ENCODE measurements at regions not wholly inside any gene's neighbourhood (a gene's known extent, or its start where the extent isn't known, plus 50 kb on each side); places are given as distances from the start of the nearest gene placed in this dataset.

DNA sequence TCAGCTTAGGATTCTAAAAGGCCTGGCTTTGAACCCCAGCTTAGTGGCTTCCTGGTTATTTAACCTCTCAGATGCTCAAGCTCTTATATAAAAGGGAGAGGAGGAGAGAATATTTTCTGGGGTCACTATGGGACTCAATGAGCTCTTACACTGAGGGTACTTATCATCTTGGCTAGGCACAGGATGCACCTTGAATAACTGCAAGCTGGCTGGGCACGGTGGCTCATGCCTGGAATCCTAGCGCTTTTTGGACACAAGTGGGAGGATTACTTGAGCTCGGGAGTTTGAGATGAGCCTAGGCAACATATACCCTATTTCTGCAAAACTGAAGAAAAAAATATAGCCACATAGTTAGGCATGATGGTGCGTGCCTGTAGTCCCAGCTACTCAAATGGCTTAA, 665.3 kb upstream of the RBFOX1 start:
- DNase-seq (ENCODE audit: low read depth, low spot score), result no peak
- H3K4me3 ChIP-seq (ENCODE audit: low read length), result no peak overlapping the region

DNA sequence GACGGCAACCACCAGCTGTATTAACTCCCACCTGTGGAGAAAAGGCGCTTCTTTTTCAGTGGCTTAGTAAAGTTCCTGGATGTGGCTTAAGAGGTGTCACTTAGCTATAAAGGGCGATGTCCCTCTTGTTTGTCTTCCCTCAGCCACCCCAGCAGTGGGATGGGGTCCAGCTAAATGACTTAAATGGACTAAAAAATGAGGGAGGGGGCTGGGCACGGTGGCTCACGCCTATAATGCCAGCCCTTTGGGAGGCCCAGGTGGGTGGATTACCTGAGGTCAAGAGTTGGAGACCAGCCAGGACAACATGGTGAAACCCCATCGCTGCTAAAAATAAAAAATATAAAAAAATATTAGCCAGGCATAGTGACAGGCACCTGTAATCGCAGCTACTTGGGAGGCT, 667.5 kb upstream of the RBFOX1 start:
- no peak for DNase-seq (ENCODE audit: low read depth, low spot score)
- H3K4me3 ChIP-seq (ENCODE audit: low read length), result no peak overlapping the region

DNA sequence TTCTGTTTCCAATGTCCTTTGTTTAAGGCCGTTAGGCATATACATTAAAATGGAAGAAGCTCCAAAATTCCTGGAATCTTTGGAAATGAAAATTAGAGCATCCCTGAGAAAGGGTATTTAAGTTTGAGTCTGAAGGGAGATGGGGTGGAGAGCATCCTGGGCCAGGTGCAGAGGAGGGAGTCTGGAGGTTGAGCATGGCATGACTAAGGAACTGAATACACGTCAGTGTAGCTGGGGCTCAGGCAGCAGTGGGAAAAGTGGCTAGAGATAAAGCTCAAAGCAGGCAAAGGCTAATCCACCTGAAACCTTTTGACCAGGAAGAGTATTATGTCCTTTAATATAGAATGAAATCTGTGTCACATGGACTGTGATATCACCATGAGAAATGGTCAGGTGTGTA, 669.0 kb upstream of the RBFOX1 start:
- no peak for DNase-seq (ENCODE audit: low read depth, low spot score)
- no peak overlapping the region for H3K4me3 ChIP-seq (ENCODE audit: low read length)

DNA sequence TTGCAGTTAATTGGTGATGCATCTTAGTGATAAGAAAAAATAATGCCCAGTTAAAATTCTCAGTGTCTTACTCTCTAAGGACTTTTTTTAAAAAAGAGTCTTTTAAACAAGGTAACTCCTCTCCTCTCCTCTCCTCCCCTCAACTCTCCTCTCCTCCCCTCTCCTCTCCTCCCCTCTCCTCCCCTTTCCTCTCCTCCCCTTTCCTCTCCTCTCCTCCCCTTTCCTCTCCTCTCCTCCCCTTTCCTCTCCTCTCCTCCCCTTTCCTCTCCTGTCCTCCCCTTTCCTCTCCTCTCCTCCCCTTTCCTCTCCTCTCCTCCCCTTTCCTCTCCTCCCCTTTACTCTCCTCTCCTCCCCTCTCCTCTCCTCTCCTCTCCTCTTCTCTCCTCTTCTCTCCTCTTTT, 675.9 kb upstream of the RBFOX1 start:
- DNase-seq (ENCODE audit: low read depth, low spot score), result no peak
- H3K4me3 ChIP-seq (ENCODE audit: low read length), result no peak overlapping the region

DNA sequence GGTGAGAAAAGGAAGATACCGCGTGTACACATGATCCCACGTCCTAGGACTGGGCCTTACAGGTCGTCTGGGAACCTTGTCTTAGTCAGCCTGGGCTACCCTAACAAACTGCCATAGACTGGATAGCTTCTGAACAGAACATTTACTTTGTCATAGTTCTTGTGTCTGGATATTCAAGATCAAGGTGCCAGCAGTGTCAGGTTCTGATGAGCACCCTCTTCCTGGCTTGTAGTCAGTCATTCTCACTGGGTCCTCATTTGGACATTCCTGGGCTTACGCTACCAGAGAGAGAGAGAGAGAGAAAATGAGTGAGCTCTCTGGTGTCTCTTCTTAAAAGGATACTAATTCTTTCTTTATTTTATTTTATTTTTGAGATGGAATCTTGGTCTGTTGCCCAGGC, 685.8 kb upstream of the RBFOX1 start:
- DNase-seq (ENCODE audit: low read depth, low spot score), result no peak
- no peak overlapping the region for H3K4me3 ChIP-seq (ENCODE audit: low read length)

DNA sequence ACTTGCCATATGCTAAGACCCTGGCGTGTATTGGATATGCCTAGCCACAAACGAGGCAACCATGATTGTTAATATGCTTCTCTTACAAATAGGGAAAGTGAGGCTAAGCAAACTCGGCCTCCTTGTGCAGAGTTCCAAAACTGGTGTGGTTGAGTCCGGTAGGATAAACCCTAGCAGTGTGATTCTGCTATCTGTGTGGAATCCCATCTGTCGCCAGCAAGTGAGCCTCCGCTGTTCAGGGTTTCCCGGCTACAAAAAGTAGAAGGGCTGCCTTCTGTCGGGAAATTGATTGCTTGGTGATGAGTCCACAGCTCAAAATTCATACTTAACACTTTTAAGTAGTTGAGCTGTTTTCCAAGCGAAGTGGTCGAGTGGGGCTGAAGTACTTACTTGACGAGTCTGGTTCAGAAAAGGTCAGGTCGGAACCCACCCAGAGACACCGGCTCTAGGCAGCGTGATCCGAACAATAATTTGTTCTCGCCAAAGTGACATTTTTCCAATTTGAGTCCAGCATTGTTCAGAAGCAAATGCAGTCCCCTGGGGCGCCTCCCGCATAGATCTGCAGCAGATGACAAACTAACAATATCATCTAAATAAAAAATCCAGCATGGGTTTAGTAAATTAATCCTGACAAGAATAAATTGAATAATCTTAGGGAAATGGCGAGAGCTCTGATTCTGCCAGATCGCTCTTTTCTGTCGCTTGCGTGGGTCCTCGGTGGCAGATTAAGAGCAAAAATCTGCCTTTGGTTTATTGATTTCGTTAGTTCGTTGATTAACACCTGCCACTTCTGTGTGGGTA, 686.7 kb upstream of the RBFOX1 start:
- H3K4me3 ChIP-seq (ENCODE audit: low read length), result no peak overlapping the region
- DNase-seq (ENCODE audit: low read depth, low spot score), result no peak

DNA sequence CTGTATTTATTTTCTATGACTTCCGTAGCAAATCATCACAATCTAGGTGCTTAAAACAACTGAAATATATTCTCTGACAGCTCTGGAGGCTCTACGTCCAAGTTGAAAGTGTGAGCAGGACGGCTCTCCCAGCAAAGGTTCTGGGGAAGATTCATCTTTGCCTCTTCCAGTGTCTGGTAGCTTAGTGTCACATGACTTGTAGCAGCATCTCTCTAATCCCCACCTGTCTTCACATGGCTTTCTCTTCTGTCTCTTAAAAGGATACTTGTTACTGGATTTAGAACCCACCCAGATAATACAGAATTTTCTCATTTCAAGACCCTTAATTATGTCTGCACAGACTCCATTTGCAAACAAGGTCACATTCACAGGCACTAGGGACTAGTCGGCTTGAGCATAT, 687.7 kb upstream of the RBFOX1 start:
- no peak for DNase-seq (ENCODE audit: low read depth, low spot score)
- no peak overlapping the region for H3K4me3 ChIP-seq (ENCODE audit: low read length)

DNA sequence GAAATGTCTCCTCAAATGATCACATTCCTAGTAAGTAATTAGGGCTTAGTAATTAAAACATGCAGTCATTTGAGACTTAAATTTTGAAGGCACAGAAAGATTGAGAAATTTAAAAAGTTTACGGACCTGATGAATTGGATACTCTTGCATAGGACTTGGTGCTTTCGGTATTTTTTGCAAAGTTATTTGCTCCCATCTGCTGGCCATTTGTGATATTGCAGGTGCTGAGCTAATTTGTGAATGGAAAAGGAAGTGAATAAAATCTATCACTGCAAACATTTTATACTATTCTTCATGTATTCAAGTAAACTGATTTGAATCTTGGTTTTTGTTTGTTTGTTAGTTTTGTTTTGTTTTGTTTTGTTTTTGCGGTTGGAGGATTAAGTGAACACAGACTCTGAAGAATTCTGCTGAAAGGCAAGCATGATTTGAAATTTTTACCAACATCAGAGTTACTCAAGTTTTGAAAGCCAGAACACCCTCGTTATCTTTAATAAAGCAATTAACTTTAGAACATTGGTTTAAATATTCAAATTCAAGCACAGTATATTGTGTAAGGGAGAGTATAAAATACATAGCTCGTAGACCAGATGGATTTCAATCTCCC, 689.5 kb upstream of the RBFOX1 start:
- H3K4me3 ChIP-seq (ENCODE audit: low read length), result no peak overlapping the region
- DNase-seq (ENCODE audit: low read depth, low spot score), result peak; percentile 48

DNA sequence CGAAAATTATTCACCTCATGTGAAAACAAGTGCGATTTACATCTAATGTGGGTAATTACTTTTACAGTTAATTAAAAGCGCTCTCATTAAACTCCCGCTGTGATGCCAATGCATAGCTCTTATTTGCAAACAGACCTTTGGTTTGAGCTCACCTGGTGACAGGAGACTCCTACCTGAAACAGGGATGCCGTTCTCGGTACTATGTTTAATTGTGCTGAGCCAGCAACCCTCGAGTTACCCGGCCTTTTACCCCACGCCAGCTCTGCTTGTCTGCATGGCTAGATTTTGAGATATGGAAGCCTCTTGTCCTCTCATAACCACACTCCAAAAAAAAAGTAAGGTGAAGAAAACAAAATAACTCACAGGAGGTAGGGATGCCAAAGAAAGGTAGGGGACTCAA, 690.4 kb upstream of the RBFOX1 start:
- no peak overlapping the region for H3K4me3 ChIP-seq (ENCODE audit: low read length)
- DNase-seq (ENCODE audit: low read depth, low spot score), result no peak

DNA sequence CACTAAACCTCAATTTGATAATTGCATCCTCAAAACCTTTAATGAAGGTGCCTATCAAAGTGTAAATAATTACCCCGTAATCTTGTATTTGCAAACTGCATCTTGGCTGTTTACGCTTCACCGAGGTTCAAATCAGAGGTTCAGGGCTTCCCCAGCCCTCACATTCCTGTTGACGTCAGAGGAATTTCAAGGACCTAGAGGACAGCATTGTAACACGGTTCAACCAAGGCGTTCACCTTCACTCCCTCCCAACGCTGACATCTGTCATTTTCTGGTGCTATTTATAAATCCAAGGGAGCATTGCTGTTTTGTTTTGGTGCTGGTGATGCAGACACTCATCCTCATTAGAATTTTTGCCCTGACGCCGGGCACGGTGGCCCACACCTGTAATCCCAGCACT, 691.6 kb upstream of the RBFOX1 start:
- DNase-seq (ENCODE audit: low read depth, low spot score), result no peak
- H3K4me3 ChIP-seq (ENCODE audit: low read length), result no peak overlapping the region

DNA sequence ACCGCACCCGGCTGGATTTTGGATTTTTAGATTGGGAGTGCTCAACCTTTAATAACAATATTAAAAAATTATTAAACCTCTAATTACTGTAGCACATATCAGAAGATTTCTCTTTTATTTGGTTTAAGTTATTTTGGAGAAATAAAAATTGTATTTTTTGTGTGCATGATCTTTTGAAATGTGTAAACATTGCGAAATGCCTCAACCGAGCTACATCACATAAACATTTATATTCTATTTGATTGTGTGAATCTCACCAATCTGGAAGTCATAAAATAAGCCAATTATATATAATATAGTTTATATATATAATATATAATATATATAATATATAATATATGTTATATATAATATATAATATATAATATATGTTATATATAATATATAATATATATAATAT, 696.2 kb upstream of the RBFOX1 start:
- H3K4me3 ChIP-seq (ENCODE audit: low read length), result no peak overlapping the region
- DNase-seq (ENCODE audit: low read depth, low spot score), result no peak

DNA sequence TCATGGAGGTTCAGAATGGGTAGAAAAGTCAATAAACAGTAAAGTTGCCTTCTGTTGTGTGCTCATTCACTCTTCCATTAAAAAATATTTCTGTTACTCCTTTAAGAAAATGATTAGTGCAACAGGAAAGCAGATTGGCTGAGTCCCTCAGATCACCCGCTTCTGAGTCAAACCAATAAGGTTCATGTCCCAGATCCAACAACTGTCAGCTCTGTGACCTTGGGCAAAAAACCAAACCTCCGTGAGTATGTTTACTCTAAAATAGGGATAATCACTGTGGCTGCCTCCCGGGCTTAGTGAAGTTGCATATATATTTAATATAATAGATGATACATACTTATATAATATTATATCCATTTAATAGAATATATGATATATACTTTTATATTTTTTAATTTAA, 698.5 kb upstream of the RBFOX1 start:
- H3K4me3 ChIP-seq (ENCODE audit: low read length), result no peak overlapping the region
- no peak for DNase-seq (ENCODE audit: low read depth, low spot score)

DNA sequence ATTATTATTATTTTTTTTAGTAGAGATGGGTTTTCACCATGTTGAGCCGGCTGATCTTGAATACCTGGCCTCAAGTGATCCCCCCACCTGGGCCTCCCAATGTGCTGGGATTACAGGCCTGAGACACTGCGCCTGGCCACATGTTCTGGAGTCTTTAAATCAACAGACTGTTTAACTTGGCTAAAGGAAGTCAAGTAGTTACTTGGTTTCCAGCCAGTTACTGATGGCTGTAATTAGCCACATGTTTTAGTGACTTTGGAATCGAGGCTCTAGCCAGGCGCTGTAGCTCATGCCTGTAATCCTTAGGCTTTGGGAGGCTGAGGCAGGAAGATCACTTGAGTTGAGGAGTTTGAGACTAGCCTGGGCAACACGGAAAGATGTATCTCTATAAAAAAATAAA, 699.2 kb upstream of the RBFOX1 start:
- DNase-seq (ENCODE audit: low read depth, low spot score), result no peak
- no peak overlapping the region for H3K4me3 ChIP-seq (ENCODE audit: low read length)

DNA sequence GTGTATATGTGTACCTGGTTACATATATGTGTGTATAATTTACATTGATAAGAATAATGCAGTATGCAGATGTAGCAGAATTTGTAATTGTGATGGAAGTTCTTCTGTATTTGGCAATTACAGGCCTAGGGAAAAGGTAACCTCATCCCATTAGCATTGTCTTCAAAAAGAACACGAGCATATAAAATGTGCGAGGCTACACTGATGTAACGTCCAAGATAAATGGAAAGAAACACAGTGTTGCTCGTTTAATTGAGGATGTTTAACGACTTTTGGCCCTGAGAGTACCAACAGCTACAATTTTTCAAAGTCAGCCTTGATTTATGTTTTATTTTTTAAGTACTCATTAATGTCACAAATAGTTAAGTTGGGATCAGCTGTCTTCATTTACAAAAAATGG, 703.5 kb upstream of the RBFOX1 start:
- no peak for DNase-seq (ENCODE audit: low read depth, low spot score)
- H3K4me3 ChIP-seq (ENCODE audit: low read length), result no peak overlapping the region

DNA sequence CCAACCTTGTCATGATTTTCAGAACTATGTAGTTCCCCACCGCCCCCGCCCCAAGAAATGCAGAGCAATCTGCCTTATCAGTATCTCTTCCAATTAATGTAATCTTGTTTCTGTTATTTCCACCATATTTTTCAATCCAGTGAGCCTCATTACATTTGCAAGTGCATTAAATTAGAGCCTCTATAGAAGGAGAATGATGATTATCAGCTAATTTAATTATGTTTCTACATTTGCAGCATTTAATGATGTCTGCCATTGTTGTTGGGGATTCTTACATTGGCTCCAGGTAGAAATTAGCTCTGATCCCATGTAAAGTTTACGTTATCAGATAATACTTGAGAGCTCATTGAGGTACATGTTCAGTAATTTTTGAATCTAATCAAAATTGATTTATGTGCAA, 707.0 kb upstream of the RBFOX1 start:
- no peak for DNase-seq (ENCODE audit: low read depth, low spot score)

DNA sequence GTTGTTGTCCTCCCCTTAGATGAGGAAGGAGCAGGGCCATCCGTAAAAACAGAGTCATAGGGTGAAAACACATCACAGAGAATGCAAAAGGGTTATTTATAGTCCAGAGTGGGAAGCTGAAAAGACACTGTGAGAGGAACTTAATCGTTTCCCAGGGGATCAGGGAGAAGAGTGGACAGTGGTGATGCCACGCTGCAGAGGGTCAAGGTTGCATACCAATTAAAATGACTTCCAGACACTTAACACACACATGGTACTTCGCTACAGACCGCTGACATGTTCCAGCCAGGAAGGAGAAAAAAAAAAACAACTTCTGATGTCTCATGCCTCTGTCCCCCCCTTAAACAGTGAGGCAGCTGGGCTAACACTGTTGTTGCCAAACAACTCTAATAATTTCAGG, 713.8 kb upstream of the RBFOX1 start:
- no peak overlapping the region for H3K4me3 ChIP-seq (ENCODE audit: low read length)
- DNase-seq (ENCODE audit: low read depth, low spot score), result no peak

More for the DNA sequence above, 707.0 kb upstream of the RBFOX1 start:
- H3K4me3 ChIP-seq (ENCODE audit: low read length), result no peak overlapping the region

DNA sequence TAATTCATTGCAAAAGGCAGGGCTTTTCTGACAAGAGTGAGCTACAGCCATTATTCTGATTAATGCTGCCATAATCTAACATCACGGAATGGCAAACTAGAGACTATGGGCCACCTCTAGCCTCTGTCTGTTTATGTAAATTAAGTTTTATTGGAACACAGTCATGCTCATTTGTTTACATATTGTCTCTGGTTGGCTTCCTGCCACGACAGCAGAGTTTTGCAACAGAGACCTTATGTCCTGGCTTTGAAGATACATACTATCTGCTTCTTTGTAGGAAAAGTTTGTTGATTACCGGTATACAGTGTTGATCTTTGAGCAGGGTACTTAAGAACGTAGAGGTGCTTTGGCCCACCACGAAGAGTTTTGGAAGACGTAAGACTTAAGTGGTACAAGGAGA, 715.9 kb upstream of the RBFOX1 start:
- no peak overlapping the region for H3K4me3 ChIP-seq (ENCODE audit: low read length)
- no peak for DNase-seq (ENCODE audit: low read depth, low spot score)

DNA sequence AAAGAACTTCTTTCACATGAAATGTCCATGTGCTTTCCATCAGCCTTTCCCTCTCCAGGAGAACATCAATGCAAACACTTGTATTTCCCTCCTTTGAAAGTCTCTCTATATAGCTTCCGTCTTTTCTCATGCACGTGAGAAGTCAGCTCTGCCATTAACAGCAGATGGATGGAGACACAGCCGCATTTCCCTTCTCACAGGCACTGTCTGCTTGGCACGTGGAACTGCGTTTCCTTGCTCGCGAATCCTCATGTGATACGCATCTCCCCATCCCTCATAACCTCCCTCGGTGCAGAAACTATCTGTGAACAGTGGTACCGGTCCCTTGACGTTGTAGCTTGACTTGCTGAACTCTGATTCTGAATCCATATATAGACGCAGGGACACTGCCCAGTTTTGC, 717.0 kb upstream of the RBFOX1 start:
- DNase-seq (ENCODE audit: low read depth, low spot score), result no peak
- no peak overlapping the region for H3K4me3 ChIP-seq (ENCODE audit: low read length)

DNA sequence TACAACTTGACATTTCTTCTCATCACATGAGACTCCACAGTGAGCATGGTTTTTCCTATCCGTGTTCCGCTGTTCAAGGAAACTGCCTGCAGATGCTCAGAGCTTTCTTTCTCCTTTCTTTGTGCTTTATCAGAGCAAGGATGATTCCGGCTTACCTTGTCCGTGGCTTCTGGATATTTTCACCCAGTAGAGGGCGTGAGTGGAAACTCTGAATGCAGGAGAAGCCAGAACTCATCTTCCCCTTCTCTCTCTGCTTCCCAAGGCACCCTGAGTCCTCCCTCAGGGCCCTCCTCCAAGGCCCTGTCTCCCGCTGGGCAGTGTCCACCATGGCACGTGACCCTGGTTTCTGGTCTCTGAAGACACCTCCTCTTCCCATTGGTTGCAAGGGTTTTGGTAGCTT, 721.1 kb upstream of the RBFOX1 start:
- no peak overlapping the region for H3K4me3 ChIP-seq (ENCODE audit: low read length)
- DNase-seq (ENCODE audit: low read depth, low spot score), result no peak

DNA sequence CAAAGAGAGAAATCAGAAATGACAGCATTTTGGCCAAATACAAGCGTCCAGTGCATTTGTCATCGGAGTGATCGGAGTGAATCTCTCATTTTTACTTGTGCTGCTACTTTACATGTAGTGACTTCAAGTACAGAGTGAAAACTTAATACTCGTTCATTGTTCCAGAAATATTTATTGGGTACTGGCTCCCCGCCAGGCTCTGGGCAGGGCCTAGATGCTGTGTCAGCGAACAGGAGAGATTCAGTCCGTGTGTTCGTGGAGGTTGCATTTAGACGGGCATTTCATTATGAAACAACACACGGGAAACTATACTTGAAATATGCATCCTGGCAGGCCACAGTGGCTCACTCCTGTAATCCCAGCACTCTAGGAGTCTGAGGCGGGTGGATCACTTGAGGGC, 727.2 kb upstream of the RBFOX1 start:
- DNase-seq (ENCODE audit: low read depth, low spot score), result no peak
- H3K4me3 ChIP-seq (ENCODE audit: low read length), result no peak overlapping the region

DNA sequence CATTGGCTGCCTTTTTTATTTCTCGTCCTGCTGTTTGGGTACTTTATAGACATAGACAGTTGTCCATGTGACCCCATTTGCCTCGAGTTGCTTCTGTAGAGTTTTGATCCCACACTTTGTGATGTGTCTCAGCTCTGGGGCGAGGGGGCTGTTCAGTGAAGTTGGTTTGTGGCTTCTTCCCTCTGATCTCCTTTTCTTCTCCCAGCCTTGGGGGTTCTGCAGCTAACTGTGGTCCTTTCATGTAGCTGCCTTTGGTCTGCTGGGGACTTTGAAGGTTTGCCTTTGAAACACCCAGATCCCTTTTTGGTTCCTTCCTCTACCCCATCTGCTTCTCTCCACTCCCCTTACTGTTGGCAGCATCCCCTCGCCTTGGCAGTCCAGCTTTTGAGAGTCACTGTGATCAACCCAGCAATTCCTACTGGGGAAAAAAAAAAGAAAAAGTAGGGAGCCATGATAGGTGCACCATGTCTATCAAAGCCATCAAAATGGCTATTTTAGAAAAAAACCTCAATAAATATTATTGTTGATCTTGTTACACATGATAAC, 728.8 kb upstream of the RBFOX1 start:
- peak; percentile 49 for DNase-seq (ENCODE audit: low read depth, low spot score)
- no peak overlapping the region for H3K4me3 ChIP-seq (ENCODE audit: low read length)

All from Jurkat, Clone E6-1 (cell line).